ENCODE measurements at regions not wholly inside any gene's neighbourhood (a gene's known extent, or its start where the extent isn't known, plus 50 kb on each side); places are given as distances from the start of the nearest gene placed in this dataset.

- DNase-seq = peak; percentile 32 to 63
Observed at GRCh38 chr4:56757821-56758411, 63.6 kb downstream of the SPINK2 start.

GRCh38 chr4:56757261-56757746, 64.2 kb downstream of the SPINK2 start:
- no peak for DNase-seq

GRCh38 chr4:56755901-56756300, 65.6 kb downstream of the SPINK2 start:
- DNase-seq = no peak

- no peak for DNase-seq
Observed at GRCh38 chr4:56752985-56753384, 68.5 kb downstream of the SPINK2 start.

- DNase-seq = no peak
Observed at GRCh38 chr4:56750231-56750630, 69.1 kb upstream of the HOPX start.

- peak in 1 of 2 donors; percentile 53 for DNase-seq
Observed at GRCh38 chr4:56748271-56748670, 67.2 kb upstream of the HOPX start.

GRCh38 chr4:56746639-56747038, 65.5 kb upstream of the HOPX start:
- DNase-seq = no peak

- DNase-seq = no peak
Observed at GRCh38 chr4:56745042-56745441, 63.9 kb upstream of the HOPX start.

GRCh38 chr4:56744030-56744429, 62.9 kb upstream of the HOPX start:
- no peak for DNase-seq

GRCh38 chr4:56743550-56743949, 62.5 kb upstream of the HOPX start:
- no peak for DNase-seq

GRCh38 chr4:56742080-56742871, 61.2 kb upstream of the HOPX start:
- DNase-seq = no peak

GRCh38 chr4:56741595-56741994, 60.5 kb upstream of the HOPX start:
- no peak for DNase-seq

GRCh38 chr4:56739066-56739777, 58.1 kb upstream of the HOPX start:
- DNase-seq = no peak

GRCh38 chr4:56737666-56738065, 56.6 kb upstream of the HOPX start:
- DNase-seq = no peak

- DNase-seq = no peak
Observed at GRCh38 chr4:56733352-56733751, 52.3 kb upstream of the HOPX start.

GRCh38 chr4:56732301-56732700, 51.2 kb upstream of the HOPX start:
- no peak for DNase-seq

GRCh38 chr4:56731857-56732256, 50.8 kb upstream of the HOPX start:
- DNase-seq = peak; percentile 61 to 67
